Osteoblast (primary cell): ENCODE measurements at regions not wholly inside any gene's neighbourhood (a gene's known extent, or its start where the extent isn't known, plus 50 kb on each side); places are given as distances from the start of the nearest gene placed in this dataset.

Experiments
- DNase-seq: peaks from one replicate; pipeline ENCODE4 v3.0.0; 2011; ENCODE audit warnings: low spot score, mixed read lengths; ENCODE audit not compliant: insufficient read length; ENCODE audit errors: missing footprints
- H2AFZ ChIP-seq: 2 replicates; pipeline ENCODE4 v1.6.0; 2011; ENCODE audit warnings: mild to moderate bottlenecking, low read length
- H3K27ac ChIP-seq: 2 replicates; pipeline ENCODE4 v1.5.1; 2011; ENCODE audit warnings: mild to moderate bottlenecking, low read depth, low read length, moderate library complexity
- H3K27me3 ChIP-seq: 2 replicates; pipeline ENCODE4 v1.6.0; 2012; ENCODE audit warnings: mild to moderate bottlenecking, control low read depth, inconsistent platforms, low read length, moderate library complexity; ENCODE audit not compliant: insufficient read depth
- H3K36me3 ChIP-seq: 2 replicates; pipeline ENCODE4 v1.5.1; 2011; ENCODE audit warnings: mild to moderate bottlenecking, low read length, control low read depth, moderate library complexity; ENCODE audit not compliant: insufficient read depth
- H3K4me1 ChIP-seq: 2 replicates; pipeline ENCODE4 v1.5.1; 2011; ENCODE audit warnings: mild to moderate bottlenecking, low read length, control low read depth, moderate library complexity; ENCODE audit not compliant: insufficient read depth
- H3K4me2 ChIP-seq: 2 replicates; pipeline ENCODE4 v1.6.0; 2011; ENCODE audit warnings: mild to moderate bottlenecking, low read length; ENCODE audit not compliant: insufficient read depth
- H3K4me3 ChIP-seq: fragments of 200-600 bp; sonication (generic); 3 replicates; pipeline ENCODE4 v1.5.1; 2012; ENCODE audit warnings: mild to moderate bottlenecking, low read length, inconsistent platforms; ENCODE audit not compliant: insufficient read depth
- H3K79me2 ChIP-seq: 2 replicates; pipeline ENCODE4 v1.6.0; 2012; ENCODE audit warnings: mild to moderate bottlenecking, low read length, control low read depth, inconsistent platforms; ENCODE audit not compliant: insufficient read depth
- H3K9me3 ChIP-seq: 2 replicates; pipeline ENCODE4 v1.5.1; 2011; ENCODE audit warnings: low read depth, low read length, control low read depth
- H4K20me1 ChIP-seq: 2 replicates; pipeline ENCODE4 v1.6.0; 2012; ENCODE audit warnings: mild to moderate bottlenecking, low read length, control low read depth; ENCODE audit not compliant: insufficient read depth
- CTCF ChIP-seq: IDR thresholded peaks from 2 replicates; pipeline ENCODE4 v1.5.1; 2011; ENCODE audit warnings: mild to moderate bottlenecking, low read depth, low read length, moderate library complexity; ENCODE audit errors: extremely low read depth

GRCh38 chr4:123481717-123482116 lies 85.1 kb downstream of the SPRY1 start:
- Histone ChIP-seq H3K36me3 (no peaks in the 10 kb centered on the region), H3K4me2 (no peak overlapping the region), H3K4me3 (no peak overlapping the region), H3K4me1 (peaks cover 9% of the 10 kb centered on the region), H3K79me2 (no peaks in the 10 kb centered on the region), H3K9me3 (no peaks in the 10 kb centered on the region), H3K27ac (no peak overlapping the region), H4K20me1 (no peaks in the 10 kb centered on the region), H2AFZ (no peak overlapping the region), H3K27me3 (no peaks in the 10 kb centered on the region)
- TF ChIP-seq CTCF = no peak
- no peak for DNase-seq

GRCh38 chr4:123484291-123484926 lies 87.8 kb downstream of the SPRY1 start:
- H3K4me3 ChIP-seq = no peak overlapping the region
- H3K9me3 ChIP-seq = no peaks in the 10 kb centered on the region
- peaks cover 10% of the 10 kb centered on the region for H3K4me1 ChIP-seq
- no peaks in the 10 kb centered on the region for H3K36me3 ChIP-seq
- TF ChIP-seq CTCF = no peak
- H3K27ac ChIP-seq = no peak overlapping the region
- H3K79me2 ChIP-seq = no peaks in the 10 kb centered on the region
- no peaks in the 10 kb centered on the region for H4K20me1 ChIP-seq
- no peak overlapping the region for H2AFZ ChIP-seq
- H3K27me3 ChIP-seq = no peaks in the 10 kb centered on the region
- no peak overlapping the region for H3K4me2 ChIP-seq
- DNase-seq = no peak

GRCh38 chr4:123485601-123486000 lies 89.0 kb downstream of the SPRY1 start:
- Histone ChIP-seq H3K4me2 (no peak overlapping the region), H3K36me3 (no peaks in the 10 kb centered on the region), H3K79me2 (no peaks in the 10 kb centered on the region), H3K4me1 (peaks cover 10% of the 10 kb centered on the region), H3K9me3 (no peaks in the 10 kb centered on the region), H3K4me3 (no peak overlapping the region), H4K20me1 (no peaks in the 10 kb centered on the region), H2AFZ (no peak overlapping the region), H3K27ac (no peak overlapping the region), H3K27me3 (no peaks in the 10 kb centered on the region)
- DNase-seq = no peak
- no peak for TF ChIP-seq CTCF

GRCh38 chr4:123488916-123489315 lies 92.3 kb downstream of the SPRY1 start:
- Histone ChIP-seq H3K36me3 (no peaks in the 10 kb centered on the region), H3K9me3 (no peaks in the 10 kb centered on the region), H3K4me2 (no peak overlapping the region), H3K27ac (no peak overlapping the region), H4K20me1 (no peaks in the 10 kb centered on the region), H3K79me2 (no peaks in the 10 kb centered on the region), H3K27me3 (no peaks in the 10 kb centered on the region), H3K4me1 (peaks cover 3% of the 10 kb centered on the region), H2AFZ (peak overlapping the region; percentile 54), H3K4me3 (no peak overlapping the region)
- DNase-seq = peak; percentile 88
- no peak for TF ChIP-seq CTCF
